LNCaP clone FGC (cell line): ENCODE measurements at regions not wholly inside any gene's neighbourhood (a gene's known extent, or its start where the extent isn't known, plus 50 kb on each side); places are given as distances from the start of the nearest gene placed in this dataset.

Experiments used
- DNase-seq: peaks from one replicate; pipeline ENCODE4 v3.0.0-alpha.2; 2011; ENCODE audit warnings: low read depth
- H3K4me3 ChIP-seq: 2 replicates; pipeline ENCODE4 v1.5.1; 2011; ENCODE audit warnings: mild to moderate bottlenecking, low read depth, low read length, control low read depth
- CTCF ChIP-seq: IDR thresholded peaks from 2 replicates; pipeline ENCODE4 v1.5.1; 2012; ENCODE audit warnings: mild to moderate bottlenecking; ENCODE audit not compliant: control insufficient read depth, insufficient read depth; ENCODE audit errors: extremely low read depth

GRCh38 chr5:175253597-175253996, 190.4 kb downstream of the DRD1 start:
- TF ChIP-seq CTCF, result no peak

GRCh38 chr5:175252234-175252805, 191.7 kb downstream of the DRD1 start:
- no peak for TF ChIP-seq CTCF
- no peak for DNase-seq

More at GRCh38 chr5:175253597-175253996, 190.4 kb downstream of the DRD1 start:
- H3K4me3 ChIP-seq, result no peak overlapping the region
- DNase-seq, result no peak

GRCh38 chr5:175250426-175250825, 193.6 kb downstream of the DRD1 start:
- no peak for TF ChIP-seq CTCF
- no peak overlapping the region for H3K4me3 ChIP-seq
- no peak for DNase-seq

More at GRCh38 chr5:175252234-175252805, 191.7 kb downstream of the DRD1 start:
- no peak overlapping the region for H3K4me3 ChIP-seq

GRCh38 chr5:175248416-175248905, 195.5 kb downstream of the DRD1 start:
- no peak for TF ChIP-seq CTCF
- H3K4me3 ChIP-seq, result no peak overlapping the region
- DNase-seq, result no peak

GRCh38 chr5:175246889-175247520, 197.0 kb downstream of the DRD1 start:
- no peak for TF ChIP-seq CTCF
- DNase-seq, result no peak
- no peak overlapping the region for H3K4me3 ChIP-seq

GRCh38 chr5:175246242-175246888, 197.6 kb downstream of the DRD1 start:
- DNase-seq, result no peak
- TF ChIP-seq CTCF, result no peak
- no peak overlapping the region for H3K4me3 ChIP-seq
